HCT116 (cell line): ENCODE measurements at regions not wholly inside any gene's neighbourhood (a gene's known extent, or its start where the extent isn't known, plus 50 kb on each side); places are given as distances from the start of the nearest gene placed in this dataset.

Experiments used
- CEBPB ChIP-seq: IDR thresholded peaks from 2 replicates; pipeline ENCODE4 v1.6.1; 2012; ENCODE audit warnings: low read depth
- MAX ChIP-seq: IDR thresholded peaks from 2 replicates; pipeline ENCODE4 v1.6.1; 2012
- POLR2A ChIP-seq: IDR thresholded peaks from 2 replicates; pipeline ENCODE4 v1.7.0; 2011; ENCODE audit warnings: borderline replicate concordance; ENCODE audit not compliant: insufficient read depth, insufficient read length; ENCODE audit errors: extremely low read depth
- POLR2AphosphoS5 ChIP-seq: IDR thresholded peaks from 2 replicates; pipeline ENCODE4 v1.6.1; 2011; ENCODE audit warnings: mild to moderate bottlenecking, low read depth, low read length, moderate library complexity
- RAD21 ChIP-seq: IDR thresholded peaks from 2 replicates; pipeline ENCODE4 v1.6.1; 2012; ENCODE audit warnings: low read depth, mild to moderate bottlenecking
- TCF7L2 ChIP-seq: IDR thresholded peaks from 2 replicates; pipeline ENCODE4 v1.7.0; 2011; ENCODE audit warnings: borderline replicate concordance, inconsistent platforms; ENCODE audit not compliant: insufficient read depth, insufficient read length; ENCODE audit errors: extremely low read depth
- YY1 ChIP-seq: IDR thresholded peaks from 2 replicates; pipeline ENCODE4 v1.6.1; 2011; ENCODE audit warnings: low read length, low read depth, moderate library complexity, mild to moderate bottlenecking; ENCODE audit not compliant: insufficient replicate concordance; ENCODE audit errors: extremely low read depth
- ZNF274 ChIP-seq: fragments of 200-500 bp; sonication (Bioruptor generic); IDR thresholded peaks from 2 replicates; pipeline ENCODE4 v1.6.1; 2014; ENCODE audit warnings: mild to moderate bottlenecking, low read depth, low read length, inconsistent platforms
- TF ChIP-seq, protein P1 (sequence below), 3 experiments: fragments of 200-600 bp in 1 of 3; sonication (generic) in 1 of 3; IDR thresholded peaks in 2 of 3; conservative IDR thresholded peaks in 1 of 3; 2 replicates each; pipeline ENCODE4 v1.5.1; 2012 to 2017; ENCODE audit warnings: low read depth in 2 of 3, low read length in 2 of 3, antibody characterized with exemption in 1 of 3, borderline replicate concordance in 1 of 3, control low read depth in 1 of 3, mild to moderate bottlenecking in 1 of 3, mixed read lengths in 1 of 3, mixed run types in 1 of 3, moderate library complexity in 1 of 3; ENCODE audit not compliant: insufficient read depth in 1 of 3

DNA sequence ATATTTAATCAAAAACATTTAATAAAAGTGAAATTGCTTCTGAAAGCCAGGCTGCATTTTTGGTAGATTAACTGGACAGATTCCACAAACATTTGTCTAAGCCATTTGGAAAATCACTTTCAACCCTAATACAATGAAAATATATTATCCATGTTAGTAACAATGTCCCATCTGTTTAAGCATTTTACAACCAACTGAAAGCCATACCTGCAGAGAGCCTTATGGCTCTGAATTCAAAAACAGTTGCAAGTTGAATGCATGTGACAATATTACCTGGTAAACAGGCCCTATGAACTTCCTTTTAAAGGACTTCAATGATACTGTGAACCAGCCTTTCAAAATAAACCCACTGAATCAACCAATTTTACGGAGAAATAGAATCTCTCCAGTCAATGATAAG lies 468.1 kb downstream of the BTG1 start:
- TF ChIP-seq, protein P1, sequence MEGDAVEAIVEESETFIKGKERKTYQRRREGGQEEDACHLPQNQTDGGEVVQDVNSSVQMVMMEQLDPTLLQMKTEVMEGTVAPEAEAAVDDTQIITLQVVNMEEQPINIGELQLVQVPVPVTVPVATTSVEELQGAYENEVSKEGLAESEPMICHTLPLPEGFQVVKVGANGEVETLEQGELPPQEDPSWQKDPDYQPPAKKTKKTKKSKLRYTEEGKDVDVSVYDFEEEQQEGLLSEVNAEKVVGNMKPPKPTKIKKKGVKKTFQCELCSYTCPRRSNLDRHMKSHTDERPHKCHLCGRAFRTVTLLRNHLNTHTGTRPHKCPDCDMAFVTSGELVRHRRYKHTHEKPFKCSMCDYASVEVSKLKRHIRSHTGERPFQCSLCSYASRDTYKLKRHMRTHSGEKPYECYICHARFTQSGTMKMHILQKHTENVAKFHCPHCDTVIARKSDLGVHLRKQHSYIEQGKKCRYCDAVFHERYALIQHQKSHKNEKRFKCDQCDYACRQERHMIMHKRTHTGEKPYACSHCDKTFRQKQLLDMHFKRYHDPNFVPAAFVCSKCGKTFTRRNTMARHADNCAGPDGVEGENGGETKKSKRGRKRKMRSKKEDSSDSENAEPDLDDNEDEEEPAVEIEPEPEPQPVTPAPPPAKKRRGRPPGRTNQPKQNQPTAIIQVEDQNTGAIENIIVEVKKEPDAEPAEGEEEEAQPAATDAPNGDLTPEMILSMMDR (IDR thresholded peaks at IDR 0.05 in 2 of 3, conservative IDR thresholded peaks at IDR 0.05 in 1 of 3; ENCODE audit: borderline replicate concordance in 1 of 3, insufficient read depth in 1 of 3, low read depth in 2 of 3, low read length in 2 of 3) = no peak
- TF ChIP-seq TCF7L2 (no peak), RAD21 (no peak), CEBPB (no peak), ZNF274 (no peak), POLR2A (no peak), MAX (no peak), POLR2AphosphoS5 (no peak), YY1 (no peak)
